ENCODE measurements at regions not wholly inside any gene's neighbourhood (a gene's known extent, or its start where the extent isn't known, plus 50 kb on each side); places are given as distances from the start of the nearest gene placed in this dataset.
A peak's percentile ranks its signal among the peaks of the same experiment; 100 is the strongest.

DNA sequence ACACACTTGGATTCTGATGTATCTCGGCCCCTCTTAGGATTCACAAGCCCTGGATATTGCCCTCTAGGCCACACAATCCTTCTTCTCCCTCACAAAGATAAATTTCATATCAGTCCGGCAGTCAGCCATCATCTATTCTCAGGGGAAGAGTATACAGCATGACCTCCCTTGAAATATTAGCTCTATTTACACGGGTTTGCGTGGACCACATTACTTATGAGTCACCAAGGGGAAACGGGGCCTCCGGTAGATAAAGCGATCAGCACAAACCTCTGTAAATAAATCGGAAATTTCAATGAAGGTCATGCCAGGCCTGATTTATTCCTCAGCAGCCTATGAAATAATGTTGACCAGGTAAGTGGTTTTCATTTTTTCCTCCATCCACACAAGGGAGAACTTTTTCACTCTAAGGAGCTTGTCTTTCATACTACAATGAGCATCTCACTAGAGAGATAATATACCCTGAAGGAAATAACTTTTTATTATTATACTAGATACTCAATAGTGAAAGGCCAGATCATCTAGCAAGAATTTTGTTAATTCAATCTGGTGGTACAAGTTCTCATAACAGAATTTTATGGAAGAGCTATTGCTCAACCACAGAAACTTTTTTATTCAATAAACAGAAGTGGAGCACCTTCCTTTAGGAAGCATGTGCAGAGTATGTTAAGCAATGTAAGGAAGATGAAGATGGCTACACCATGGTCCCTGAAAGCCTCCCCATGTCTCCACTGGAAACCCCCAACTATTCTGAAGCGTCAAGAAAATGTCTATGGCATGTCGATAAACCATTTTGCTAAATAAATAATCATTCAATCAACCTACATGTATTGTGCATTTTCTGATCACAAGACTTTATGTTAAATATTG is 125.2 kb upstream of the PIK3C3 start:
- DNase-seq (ENCODE audit: low read depth) = peak; percentile 35

DNA sequence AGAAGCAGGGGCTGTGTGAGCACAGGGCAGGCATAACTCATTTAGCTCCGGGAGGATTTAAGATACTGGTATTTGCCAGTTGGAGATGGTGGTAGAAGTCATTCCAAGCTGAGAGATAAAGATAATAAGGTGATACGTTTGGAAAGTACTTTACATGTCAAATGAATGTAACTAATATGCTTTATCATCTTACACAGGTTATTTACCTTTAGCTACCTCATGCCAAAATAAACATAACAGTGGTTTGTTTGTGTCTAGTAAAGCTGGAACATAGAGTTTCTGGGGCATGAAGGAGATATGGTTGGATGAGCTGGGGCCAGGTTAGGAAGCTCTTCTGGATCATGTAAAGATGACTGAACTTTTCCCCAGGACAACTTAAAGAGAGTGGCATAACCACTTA is 126.9 kb upstream of the PIK3C3 start:
- DNase-seq (ENCODE audit: low read depth) = no peak

DNA sequence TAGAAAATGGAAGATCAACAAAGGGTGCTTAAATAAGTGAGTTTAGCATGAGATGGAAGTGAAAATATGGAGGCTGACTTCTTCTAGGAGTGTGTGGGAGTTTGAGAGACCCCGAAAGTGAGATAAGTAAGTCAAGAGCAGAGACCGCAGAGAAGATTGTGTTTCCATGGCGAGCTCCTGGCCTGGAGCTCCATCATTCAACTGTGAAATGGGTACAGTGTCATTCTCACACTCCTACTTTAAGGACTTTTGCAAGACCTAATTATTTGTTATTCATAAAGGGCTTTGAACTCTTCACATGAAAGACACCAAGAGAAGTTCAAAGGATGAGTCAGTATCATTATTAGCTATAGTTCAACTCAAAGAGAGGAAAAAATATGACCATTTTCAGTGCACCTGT is 134.2 kb upstream of the PIK3C3 start:
- no peak for DNase-seq (ENCODE audit: low read depth)

DNA sequence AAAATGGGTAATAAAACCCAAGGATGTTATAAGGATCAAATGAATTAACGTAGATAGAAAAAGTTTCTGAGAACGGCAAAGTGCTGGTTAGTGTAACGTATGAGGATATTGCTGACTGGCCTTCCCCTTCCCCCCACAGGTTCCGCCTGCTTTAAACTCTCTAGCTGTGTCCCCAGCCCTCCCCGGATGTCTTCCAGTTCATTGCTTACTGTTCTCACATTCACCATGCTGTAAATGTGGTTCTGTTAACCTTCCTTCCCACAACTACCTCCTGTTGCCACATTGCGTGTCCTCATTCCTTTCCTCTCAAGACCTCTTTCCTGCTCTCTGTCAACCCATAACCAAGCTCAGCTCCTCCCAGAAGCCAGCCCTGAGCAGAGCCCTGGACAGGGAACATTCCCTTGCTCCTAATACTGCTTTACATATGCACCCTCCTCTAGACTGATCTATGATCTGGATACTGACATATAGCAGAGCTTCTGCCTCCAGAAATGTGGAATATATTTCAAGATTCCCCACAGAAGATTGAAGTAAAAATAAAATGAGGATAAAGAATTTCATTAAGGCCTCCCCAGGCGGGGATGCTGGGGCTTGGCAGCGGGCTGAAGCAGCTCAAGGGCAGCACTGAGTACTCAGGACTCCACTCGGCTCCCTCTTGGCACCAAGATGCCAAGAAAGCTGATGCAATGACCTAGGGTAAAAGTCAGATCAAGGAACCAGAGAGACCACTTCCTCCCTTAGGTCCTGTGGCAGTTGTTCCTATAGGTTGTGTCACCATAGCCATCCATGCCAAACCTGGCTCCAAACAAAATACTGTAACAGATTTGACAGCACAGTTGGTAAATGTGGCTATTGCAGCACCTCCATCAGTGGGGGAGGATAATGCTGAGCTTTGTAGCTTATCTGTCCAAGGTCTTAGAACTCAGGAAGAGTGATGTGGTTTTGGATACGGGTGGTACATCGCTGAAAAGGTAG is 136.4 kb upstream of the PIK3C3 start:
- DNase-seq (ENCODE audit: low read depth) = peak; percentile 2

DNA sequence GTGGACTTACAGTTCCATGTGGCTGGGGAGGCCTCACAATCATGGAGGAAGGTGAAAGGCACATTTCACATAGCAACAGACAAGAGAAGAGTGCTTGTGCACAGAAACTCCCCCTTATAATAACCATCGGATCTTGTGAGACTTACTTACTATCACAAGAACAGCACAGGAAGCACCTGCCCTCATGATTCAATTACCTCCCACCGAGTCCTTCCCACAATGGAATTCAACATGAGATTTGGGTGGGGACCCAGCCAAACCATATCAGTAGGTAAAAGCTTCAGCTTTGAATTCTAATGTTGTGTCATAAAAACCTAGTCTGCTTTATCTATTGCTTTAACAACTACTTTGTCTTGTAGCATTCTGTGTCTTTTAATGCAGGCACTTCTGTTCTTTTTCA is 140.4 kb upstream of the PIK3C3 start:
- DNase-seq (ENCODE audit: low read depth) = no peak

DNA sequence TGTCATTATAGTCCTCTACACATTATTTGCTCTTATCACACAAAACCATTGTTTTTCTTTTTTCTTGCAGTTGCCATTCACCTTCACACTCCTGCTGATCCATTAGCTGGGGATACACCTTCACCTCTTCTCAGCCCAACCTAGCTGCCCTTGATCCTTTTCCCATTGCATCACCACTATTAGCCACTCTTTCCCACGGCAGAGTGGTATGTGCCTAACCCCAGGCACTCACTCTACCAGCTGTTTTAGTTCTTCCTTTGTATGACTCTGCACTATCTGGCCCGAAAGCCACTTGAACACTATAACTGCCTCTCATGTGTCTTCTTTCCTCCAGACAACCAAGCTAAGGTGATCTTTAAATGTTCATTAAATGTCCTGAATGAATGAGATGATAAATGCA is 145.4 kb upstream of the PIK3C3 start:
- no peak for DNase-seq (ENCODE audit: low read depth)

DNA sequence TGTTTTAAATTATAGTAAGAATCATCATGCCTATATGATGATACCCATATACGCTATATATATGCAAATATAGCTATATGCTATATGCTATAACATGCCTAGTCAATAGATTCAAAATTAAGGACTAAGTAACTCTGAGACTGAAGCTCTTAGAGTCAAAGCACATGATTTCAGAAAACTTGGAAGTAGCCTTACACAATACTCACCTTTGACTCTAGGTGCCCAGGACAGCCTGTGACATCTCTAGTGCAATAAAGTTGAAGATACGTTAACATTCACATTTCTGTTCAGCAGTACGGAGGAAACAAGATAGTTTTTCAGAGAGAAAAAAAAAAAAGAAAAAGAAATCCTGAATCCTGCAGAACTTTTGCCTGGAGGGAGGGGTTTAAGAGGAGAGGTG is 149.7 kb upstream of the PIK3C3 start:
- DNase-seq (ENCODE audit: low read depth) = no peak

DNA sequence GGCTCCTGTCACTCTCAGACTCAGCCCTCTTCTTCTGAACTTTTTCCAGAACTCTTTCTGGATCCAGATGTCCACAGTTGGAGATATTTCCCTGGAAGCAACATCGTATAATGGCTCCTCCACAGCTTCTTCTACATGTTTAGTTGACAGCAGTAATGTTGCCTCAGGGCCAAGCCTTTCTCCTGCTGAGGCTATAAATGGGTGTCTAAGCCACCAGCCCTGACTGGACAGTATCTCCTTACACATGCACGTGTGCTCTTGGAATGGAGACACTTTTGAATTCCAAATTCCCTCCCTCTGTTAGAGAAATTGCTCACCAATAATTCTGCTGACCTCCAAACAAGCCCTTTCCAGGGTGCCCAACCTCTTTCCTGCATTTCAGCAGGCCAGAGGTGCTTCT is 156.2 kb upstream of the PIK3C3 start:
- DNase-seq (ENCODE audit: low read depth) = no peak

DNA sequence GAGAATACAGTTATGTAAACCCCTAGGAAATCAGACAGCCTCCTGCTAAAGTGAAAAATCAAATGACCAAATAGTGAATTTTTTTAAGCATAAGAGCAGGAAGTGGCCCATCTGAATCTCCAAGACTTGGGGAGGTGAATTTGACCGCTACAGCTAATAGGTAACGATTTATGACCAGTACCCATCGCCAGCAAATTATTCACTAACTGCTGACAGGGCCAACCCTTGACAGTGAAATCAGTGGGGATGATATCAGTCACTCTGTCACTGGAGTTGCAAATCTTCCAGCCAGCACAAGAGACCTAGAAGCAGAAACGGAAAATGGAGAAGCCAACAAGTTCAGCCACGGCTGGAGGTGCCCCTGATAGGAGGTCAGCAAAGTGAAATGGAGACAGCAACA is 164.3 kb upstream of the PIK3C3 start:
- DNase-seq (ENCODE audit: low read depth) = no peak

DNA sequence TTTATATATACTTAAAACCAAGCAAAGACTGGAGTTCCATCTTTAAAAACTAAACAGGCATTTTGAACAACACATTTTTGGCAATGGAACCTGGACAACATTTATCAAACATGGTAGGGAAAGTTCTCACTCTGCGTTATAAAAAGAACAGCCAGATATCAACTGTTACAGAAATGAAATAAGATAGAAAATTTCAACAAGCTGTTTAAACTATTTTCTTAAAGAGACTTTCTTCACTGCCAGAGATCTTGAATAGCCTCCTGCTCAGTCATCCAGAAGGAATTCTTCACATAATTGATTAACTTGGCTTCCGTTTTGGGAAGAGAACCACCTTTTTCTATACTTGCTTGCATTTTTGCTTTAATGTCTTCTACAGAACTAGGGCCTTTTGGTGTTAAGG is 166.0 kb upstream of the PIK3C3 start:
- DNase-seq (ENCODE audit: low read depth) = no peak

DNA sequence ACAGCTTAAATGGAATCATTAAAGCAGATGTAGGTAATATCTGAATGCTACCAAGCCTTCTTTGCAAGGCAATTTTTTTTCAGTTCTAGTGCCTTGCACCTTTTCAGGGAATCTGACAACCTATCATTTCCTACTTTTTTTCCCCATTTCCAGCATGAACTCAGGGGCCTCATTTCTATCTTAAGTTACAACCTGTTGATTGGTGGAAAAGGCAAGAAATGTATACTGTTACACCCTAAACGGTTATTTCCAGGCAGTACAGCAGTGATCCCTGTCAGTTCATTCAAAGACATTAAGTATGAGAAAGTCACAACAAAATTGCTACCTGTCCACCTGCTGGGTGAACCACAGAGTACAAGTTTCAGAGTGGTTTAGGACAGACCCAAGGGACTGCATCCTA is 171.2 kb upstream of the PIK3C3 start:
- DNase-seq (ENCODE audit: low read depth) = no peak

DNA sequence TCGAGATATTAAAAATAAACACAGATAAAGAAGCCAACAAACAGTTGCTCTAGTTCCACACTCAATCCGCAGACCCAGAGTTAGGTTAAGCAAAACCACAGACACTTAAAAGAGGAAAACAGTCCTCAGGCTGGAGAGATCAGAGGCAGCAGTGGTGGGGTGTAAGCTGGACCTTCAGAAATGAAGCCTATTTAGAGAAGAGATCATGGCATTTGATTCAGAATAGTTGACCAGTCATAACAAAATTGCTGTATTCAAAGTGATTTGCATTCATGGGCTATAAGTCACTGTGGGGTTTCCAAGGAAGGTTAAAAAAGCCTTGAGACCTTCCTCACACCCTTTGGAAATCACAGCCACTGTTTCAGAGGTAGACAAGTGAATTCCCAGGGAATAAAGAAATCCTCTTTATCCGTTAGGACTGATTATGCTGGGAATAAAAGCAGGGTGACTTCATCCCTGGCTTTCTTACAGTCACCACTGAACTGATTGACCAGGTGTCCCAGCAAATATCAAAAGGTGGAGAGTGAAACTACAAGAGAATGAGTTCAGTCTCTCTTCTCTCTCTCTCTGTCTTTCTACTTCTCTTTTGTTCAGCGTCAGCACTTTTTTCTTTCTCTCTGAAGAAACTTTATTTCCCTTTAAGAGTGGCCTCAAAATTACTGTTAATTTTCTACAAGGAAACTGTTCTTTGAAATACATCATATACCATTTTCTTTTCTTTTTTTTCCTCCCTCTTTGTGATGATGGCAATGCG is 171.8 kb upstream of the PIK3C3 start:
- no peak for DNase-seq (ENCODE audit: low read depth)

DNA sequence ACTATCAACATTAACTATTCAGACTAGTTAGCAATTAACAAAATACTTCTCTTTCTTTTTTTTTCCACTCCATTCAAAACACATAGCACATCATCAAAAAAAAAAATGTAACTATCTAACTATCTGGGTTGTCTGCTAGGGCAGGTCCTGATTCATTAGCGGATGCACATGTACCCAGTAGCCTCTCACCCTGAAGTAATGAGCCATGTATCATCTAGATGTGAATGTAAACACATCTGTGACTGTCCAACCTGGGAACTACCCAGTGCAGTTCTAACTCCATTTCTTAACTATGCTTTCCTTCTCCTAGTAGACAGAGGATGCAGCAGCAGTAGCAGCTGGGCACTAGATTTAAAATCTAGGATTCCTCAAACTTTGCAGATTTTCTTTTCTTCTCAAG is 183.1 kb upstream of the PIK3C3 start:
- DNase-seq (ENCODE audit: low read depth) = no peak

DNA sequence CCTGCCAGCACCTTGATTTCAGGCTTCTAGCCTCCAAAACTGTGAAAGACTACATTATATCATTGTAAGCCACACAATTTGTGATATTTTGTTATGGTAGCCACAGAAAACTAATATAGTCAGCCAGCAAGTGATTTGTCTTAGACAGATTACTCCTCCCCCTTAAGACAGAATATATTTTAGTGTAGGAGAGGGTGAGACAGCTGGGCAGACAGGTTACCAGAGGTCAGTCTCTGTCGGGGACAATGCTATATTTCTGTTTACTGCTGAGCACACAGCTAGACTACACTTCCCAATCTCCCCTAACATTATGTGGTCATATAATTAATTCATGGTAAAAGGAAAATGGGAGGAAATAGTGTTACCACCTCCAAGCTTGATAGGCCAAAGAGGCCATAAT is 185.8 kb upstream of the PIK3C3 start:
- no peak for DNase-seq (ENCODE audit: low read depth)

DNA sequence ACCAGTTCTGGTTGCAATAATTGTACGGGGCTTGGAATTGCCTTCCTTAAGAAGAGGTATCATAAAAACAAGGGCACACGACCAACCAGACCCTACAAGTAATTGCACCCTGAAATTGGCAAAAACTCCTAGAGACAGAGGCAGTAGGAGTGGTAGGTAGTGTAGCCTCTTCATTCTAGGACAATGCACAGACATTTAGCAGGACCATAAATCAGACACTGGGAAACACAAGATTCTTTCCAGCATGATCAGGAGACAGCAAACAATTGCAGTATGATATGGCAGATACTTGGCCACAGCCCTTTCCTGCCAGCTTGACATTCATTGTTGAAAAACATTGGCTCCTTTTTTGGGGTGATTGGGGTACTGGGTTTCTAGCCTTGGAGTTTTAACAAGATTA is 186.6 kb upstream of the PIK3C3 start:
- no peak for DNase-seq (ENCODE audit: low read depth)

DNA sequence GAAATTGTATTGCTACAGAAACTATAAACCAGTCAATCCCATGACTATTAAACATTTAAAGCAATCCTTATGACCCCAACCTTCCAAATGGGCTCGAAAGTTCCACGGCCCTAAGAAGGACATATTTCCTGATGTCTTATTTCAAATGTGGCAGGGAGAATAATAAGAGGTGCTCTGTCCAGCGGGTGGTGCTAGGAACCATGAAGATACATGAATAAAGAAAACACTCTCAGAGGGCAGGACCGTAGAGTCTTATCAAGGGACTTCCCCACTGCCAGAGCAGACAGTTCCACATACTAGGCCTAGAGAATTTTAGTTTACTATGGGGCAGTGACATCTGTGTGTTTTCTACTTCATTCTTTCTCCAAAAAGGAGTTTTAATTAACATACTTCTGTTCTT is 187.1 kb upstream of the PIK3C3 start:
- DNase-seq (ENCODE audit: low read depth) = peak; percentile 34

DNA sequence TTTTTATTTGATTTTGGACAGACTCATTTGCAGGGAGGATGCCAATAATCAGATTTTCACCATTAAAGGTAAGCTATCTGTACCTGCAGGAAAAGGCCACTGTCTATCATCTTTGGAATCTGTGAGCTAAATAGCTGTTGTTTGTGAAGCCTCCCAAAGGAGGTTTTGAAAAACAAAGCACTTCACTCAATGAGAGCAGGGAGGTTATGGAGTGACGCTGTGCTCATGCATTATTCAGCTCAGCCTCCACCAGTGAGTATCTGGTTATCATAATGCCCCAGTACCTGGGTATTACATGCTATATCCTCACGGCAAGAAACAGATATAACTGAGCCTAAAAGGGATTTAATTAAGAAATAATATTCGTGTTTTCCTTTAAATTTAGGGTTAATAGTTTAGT is 189.6 kb upstream of the PIK3C3 start:
- DNase-seq (ENCODE audit: low read depth) = no peak

DNA sequence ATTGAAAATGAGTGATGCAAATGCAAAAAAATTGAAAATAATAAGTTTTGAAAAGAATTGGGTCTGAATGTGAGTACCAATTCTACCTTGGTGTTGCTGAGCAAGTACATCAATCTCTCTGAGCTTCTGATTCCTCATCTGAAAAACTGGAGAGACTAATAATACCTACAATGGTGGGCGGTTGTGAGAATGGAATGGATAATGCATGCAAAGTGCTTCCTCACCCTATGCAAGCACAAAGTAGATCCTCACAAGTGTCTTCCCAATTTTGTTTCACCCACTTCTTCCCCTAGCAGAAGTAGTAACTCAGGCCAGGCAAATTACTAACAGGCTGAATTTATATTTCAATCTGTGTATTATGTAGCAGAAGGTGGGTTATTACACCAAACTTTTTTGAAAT is 191.7 kb upstream of the PIK3C3 start:
- no peak for DNase-seq (ENCODE audit: low read depth)

DNA sequence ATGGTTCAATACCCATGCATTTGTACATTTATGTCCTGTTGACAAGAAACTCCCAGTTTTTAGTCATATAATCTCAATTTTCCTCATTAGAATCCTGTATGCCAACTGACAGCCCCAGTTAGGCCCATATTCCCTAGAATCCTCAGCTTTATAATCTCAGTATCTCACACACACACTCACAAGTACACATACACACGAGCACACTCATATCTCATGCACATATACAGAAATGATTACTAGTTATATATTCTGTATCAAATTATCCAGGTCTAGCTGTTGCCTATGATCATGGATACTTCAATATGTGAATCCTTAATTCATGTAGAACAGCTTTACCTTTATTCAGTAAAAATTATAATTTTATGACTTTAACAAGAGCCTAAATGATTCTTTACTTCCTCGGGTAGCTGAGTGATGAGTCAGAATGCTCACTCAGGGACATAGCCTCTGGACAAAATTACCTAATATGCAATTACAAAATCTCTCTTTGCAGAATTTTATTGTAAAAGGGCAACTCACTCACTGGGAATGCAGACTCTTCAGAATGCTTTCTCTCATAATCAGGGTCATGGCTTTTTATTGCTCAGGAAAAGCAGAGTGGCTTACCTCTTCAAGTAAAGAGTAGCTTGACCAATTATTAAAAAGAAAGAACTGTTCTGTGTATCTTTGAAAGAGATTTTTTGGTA is 193.6 kb upstream of the PIK3C3 start:
- DNase-seq (ENCODE audit: low read depth) = peak; percentile 79

DNA sequence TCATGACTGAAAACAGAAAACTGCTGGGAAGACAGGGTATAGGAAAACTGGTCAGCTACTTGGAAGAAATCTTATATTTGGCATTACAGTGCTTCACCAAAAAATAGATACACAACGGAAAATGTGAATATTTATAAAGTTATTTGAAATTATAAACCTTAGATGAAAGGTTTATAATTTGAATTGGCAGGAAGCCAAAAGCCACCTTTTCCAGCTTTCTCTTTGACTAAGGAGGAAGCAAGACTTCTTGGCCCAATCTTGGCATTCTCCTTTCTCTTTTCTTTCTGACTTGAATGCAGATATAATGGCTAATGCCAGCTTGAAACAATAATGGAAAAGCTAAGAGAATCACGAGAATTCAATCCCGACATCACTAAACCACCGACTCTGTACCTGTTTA is 196.5 kb upstream of the PIK3C3 start:
- no peak for DNase-seq (ENCODE audit: low read depth)

DNA sequence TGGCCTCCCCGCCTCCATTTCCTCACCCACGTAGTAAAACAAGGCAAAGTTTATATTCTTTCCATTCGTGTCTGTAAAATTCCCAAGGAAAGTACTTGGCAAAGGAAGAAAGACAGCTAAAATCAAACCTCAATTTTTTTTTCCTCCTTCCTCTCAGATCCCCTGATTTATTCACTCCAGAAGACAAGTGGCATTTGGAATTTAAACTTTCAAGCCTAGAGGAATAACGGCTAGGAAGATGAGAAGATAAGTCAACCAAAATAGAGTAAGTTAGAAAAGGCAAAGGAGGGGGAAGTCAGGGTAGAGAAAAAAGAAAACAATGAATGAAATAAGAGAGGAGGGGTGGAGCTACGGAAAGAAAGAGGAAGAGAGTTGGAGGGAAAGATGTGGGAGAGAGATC is 198.9 kb upstream of the PIK3C3 start:
- peak; percentile 8 for DNase-seq (ENCODE audit: low read depth)

DNA sequence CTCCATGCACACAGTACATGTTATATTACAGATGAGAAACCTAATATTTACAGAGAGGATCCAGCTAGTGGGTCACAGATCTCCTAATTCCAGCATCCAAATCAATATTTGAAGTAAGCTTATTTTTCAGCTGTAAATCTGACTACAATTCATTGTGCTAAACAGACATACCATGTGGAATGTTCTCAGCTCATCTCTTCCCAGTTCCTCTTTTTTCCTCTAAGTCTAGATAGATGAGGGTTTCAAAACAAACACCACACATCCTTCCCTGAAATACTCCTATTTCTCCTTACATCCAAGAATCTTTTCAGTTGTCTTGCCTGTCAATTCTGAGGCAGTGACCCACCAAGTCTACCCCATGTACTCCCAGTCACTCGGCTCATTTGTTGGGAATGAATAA is 200.7 kb upstream of the PIK3C3 start:
- DNase-seq (ENCODE audit: low read depth) = no peak

All from RPMI7951 (cell line).